ENCODE measurements at regions not wholly inside any gene's neighbourhood (a gene's known extent, or its start where the extent isn't known, plus 50 kb on each side); places are given as distances from the start of the nearest gene placed in this dataset.

GRCh38 chr20:41869261-41869660 lies 251.1 kb upstream of the CHD6 start:
- TF ChIP-seq, protein P1, sequence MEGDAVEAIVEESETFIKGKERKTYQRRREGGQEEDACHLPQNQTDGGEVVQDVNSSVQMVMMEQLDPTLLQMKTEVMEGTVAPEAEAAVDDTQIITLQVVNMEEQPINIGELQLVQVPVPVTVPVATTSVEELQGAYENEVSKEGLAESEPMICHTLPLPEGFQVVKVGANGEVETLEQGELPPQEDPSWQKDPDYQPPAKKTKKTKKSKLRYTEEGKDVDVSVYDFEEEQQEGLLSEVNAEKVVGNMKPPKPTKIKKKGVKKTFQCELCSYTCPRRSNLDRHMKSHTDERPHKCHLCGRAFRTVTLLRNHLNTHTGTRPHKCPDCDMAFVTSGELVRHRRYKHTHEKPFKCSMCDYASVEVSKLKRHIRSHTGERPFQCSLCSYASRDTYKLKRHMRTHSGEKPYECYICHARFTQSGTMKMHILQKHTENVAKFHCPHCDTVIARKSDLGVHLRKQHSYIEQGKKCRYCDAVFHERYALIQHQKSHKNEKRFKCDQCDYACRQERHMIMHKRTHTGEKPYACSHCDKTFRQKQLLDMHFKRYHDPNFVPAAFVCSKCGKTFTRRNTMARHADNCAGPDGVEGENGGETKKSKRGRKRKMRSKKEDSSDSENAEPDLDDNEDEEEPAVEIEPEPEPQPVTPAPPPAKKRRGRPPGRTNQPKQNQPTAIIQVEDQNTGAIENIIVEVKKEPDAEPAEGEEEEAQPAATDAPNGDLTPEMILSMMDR (conservative IDR thresholded peaks at IDR 0.05), result no peak
- TF ChIP-seq ZFX (IDR thresholded peaks at IDR 0.05), result no peak

All from C4-2B (cell line).